ENCODE measurements at regions not wholly inside any gene's neighbourhood (a gene's known extent, or its start where the extent isn't known, plus 50 kb on each side); places are given as distances from the start of the nearest gene placed in this dataset.

- TF ChIP-seq CTCF (IDR thresholded peaks at IDR 0.05; ENCODE audit: low read depth, low read length) = no peak
- no peak overlapping the region for H3K4me3 ChIP-seq (ENCODE audit: low read depth, low read length)
Observed at GRCh38 chr9:135256581-135257354, 169.3 kb downstream of the OLFM1 start.

GRCh38 chr9:135258461-135258860 lies 171.0 kb downstream of the OLFM1 start:
- no peak for TF ChIP-seq CTCF (IDR thresholded peaks at IDR 0.05; ENCODE audit: low read depth, low read length)

GRCh38 chr9:135259273-135259672 lies 171.8 kb downstream of the OLFM1 start:
- no peak for TF ChIP-seq CTCF (IDR thresholded peaks at IDR 0.05; ENCODE audit: low read depth, low read length)

More at GRCh38 chr9:135258461-135258860, 171.0 kb downstream of the OLFM1 start:
- H3K4me3 ChIP-seq (ENCODE audit: low read depth, low read length) = no peak overlapping the region

DNA sequence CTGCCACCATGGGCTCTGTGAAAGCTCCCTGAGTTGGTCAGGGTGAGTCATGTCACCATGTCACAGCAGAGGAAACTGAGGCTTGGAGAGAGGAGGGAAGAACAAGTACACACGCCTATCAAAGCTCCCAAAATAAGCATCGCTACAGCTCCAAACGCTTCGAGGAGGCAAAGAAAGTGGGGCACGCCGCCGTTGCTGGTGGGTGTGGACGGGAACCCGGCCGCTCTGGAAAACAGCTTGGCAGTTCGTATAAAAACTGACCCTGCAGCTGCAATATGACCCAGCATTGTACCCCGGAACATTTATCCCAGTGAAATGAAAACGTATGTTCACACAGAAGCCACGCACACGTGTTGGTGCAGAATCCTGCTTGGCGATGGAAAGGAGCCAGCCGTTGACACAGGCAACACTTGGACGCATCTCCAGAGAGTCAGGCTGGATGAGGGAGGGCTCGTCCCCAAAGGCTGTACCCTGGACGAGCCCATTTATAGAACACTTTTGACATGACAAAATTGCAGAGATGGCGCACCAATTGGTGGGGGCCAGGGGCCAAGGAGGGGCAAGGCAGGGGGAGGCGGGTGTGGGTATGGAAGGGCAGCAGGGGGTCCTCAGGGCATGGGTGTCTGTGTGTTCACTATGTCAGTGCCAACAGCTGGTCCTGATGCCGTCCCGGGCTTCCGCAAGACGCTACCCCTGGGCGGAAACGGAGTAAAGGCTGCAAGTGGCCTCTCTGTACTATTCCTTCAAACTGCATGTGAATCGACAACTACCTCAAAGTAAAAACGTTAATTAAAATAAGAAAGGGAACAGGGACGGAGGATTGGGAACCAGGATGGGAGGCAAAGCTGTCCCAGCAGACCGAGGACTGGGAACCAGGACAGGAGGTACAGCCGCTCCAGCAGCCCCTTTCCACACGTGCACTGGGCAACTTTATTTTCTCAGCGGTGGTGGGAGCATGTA lies 173.0 kb downstream of the OLFM1 start:
- no peak for TF ChIP-seq CTCF (IDR thresholded peaks at IDR 0.05; ENCODE audit: low read depth, low read length)
- no peak overlapping the region for H3K4me3 ChIP-seq (ENCODE audit: low read depth, low read length)

More at GRCh38 chr9:135259273-135259672, 171.8 kb downstream of the OLFM1 start:
- no peak overlapping the region for H3K4me3 ChIP-seq (ENCODE audit: low read depth, low read length)

DNA sequence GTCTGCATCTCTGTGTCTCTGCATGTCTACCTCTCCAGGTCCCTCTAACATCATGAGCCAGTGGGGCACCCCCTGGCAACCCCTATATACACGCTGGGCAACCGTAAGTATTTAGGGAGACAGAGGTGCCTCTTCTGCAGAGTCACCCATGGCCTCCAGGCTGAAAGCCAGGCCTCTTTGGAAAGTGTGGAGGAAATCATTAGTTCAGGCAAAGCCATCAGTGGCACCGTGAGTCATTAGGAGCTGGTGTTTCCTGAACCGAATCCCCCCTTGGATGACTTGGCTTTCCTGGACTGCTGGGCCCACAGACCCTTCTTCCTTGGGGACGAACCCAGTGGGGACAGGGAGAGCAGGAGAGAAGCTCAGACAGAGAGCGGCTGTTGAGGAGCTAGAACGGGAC lies 174.8 kb downstream of the OLFM1 start:
- TF ChIP-seq CTCF (IDR thresholded peaks at IDR 0.05; ENCODE audit: low read depth, low read length) = no peak
- H3K4me3 ChIP-seq (ENCODE audit: low read depth, low read length) = no peak overlapping the region

- TF ChIP-seq CTCF (IDR thresholded peaks at IDR 0.05; ENCODE audit: low read depth, low read length) = no peak
- H3K4me3 ChIP-seq (ENCODE audit: low read depth, low read length) = no peak overlapping the region
Observed at GRCh38 chr9:135263511-135263910, 176.0 kb downstream of the OLFM1 start.

- H3K4me3 ChIP-seq (ENCODE audit: low read depth, low read length) = no peak overlapping the region
- no peak for TF ChIP-seq CTCF (IDR thresholded peaks at IDR 0.05; ENCODE audit: low read depth, low read length)
Observed at GRCh38 chr9:135265931-135266330, 178.5 kb downstream of the OLFM1 start.
